Endothelial cell of umbilical vein (primary cell): ENCODE measurements at regions not wholly inside any gene's neighbourhood (a gene's known extent, or its start where the extent isn't known, plus 50 kb on each side); places are given as distances from the start of the nearest gene placed in this dataset.

ENCODE experiments used
- BruUV-seq: library from RNA; stranded (reverse); fragments of 400-500 nt; replicated peaks from 2 replicates; lab custom pipeline; 2021; lab: Mats Ljungman, UMichigan
- CTCF ChIA-PET: fragments of 300-600, 350-600 bp; sonication (Branson Sonifier 250); formaldehyde crosslinking; loops from one replicate; lab custom pipeline; 2021; ENCODE audit warnings: antibody characterized with exemption, inconsistent platforms; lab: Charles Lee
- POLR2A ChIA-PET: fragments of 300-600, 350-600 bp; sonication (Branson Sonifier 250); formaldehyde crosslinking; loops from one replicate; lab custom pipeline; 2021; ENCODE audit warnings: antibody characterized with exemption, inconsistent platforms; lab: Charles Lee
- DNase-seq: peaks from one replicate; pipeline ENCODE4 v3.0.0-alpha.2; 2011; ENCODE audit warnings: low read depth, low spot score
- FAIRE-seq: peaks from 2 replicates; lab custom pipeline; 2011; peaks lifted over from hg19 to GRCh38; lab: Jason Lieb, UNC
- H2AFZ ChIP-seq: 2 replicates; pipeline ENCODE4 v1.6.0; 2012; ENCODE audit warnings: low read depth, low read length, control low read depth, inconsistent platforms
- H3K27ac ChIP-seq: 2 replicates; pipeline ENCODE4 v1.5.1; 2011; ENCODE audit warnings: low read depth, mild to moderate bottlenecking, control low read depth, low read length, moderate library complexity; ENCODE audit not compliant: insufficient read depth
- H3K27me3 ChIP-seq, 2 experiments: 2 replicates each; pipeline versions ENCODE4 v1.6.0 to v1.6.1; 2011; ENCODE audit warnings: low read length in 2 of 2, mixed read lengths in 1 of 2; ENCODE audit not compliant: control insufficient read depth in 2 of 2, insufficient read depth in 2 of 2
- H3K36me3 ChIP-seq, 2 experiments: 2 replicates in 1 of 2; 3 replicates in 1 of 2; pipeline ENCODE4 v1.5.1; 2011; ENCODE audit warnings: low read length in 2 of 2, mild to moderate bottlenecking in 1 of 2, moderate library complexity in 1 of 2; ENCODE audit not compliant: control insufficient read depth in 2 of 2, insufficient read depth in 2 of 2; ENCODE audit errors: extremely low read depth in 1 of 2
- H3K4me1 ChIP-seq: 3 replicates; pipeline ENCODE4 v1.5.1; 2011; ENCODE audit warnings: mild to moderate bottlenecking, low read length; ENCODE audit not compliant: control insufficient read depth, insufficient read depth; ENCODE audit errors: extremely low read depth
- H3K4me2 ChIP-seq: 2 replicates; pipeline ENCODE4 v1.6.1; 2011; ENCODE audit warnings: low read length, control low read depth, mixed read lengths; ENCODE audit not compliant: insufficient read depth
- H3K4me3 ChIP-seq, 3 experiments: fragments of 200-600 bp in 1 of 3; sonication (generic), shearing (Covaris generic) in 1 of 3; replicated peaks in 1 of 3; 2 replicates each; pipeline ENCODE4 v1.5.1; 2011 to 2016; ENCODE audit warnings: control low read depth in 3 of 3, low read length in 3 of 3, mild to moderate bottlenecking in 2 of 3, inconsistent platforms in 1 of 3, low read depth in 1 of 3, moderate library complexity in 1 of 3; ENCODE audit not compliant: insufficient read depth in 1 of 3
- H3K79me2 ChIP-seq: 2 replicates; pipeline ENCODE4 v1.6.0; 2012; ENCODE audit warnings: low read length, inconsistent platforms; ENCODE audit not compliant: control insufficient read depth, insufficient read depth
- H3K9ac ChIP-seq: replicated peaks from 2 replicates; pipeline ENCODE3; 2011; ENCODE audit warnings: low read length, control low read depth; ENCODE audit not compliant: insufficient read depth; ENCODE audit errors: extremely low read depth
- H3K9me1 ChIP-seq: replicated peaks from 3 replicates; pipeline ENCODE4 v1.6.0; 2011; ENCODE audit warnings: mild to moderate bottlenecking, low read length; ENCODE audit not compliant: control insufficient read depth, insufficient read depth; ENCODE audit errors: extremely low read depth
- H3K9me3 ChIP-seq: replicated peaks from 2 replicates; pipeline ENCODE4 v1.5.1; 2012; ENCODE audit warnings: low read length, inconsistent platforms; ENCODE audit not compliant: control insufficient read depth, insufficient read depth
- H4K20me1 ChIP-seq: replicated peaks from 2 replicates; pipeline ENCODE3; 2011; ENCODE audit warnings: mild to moderate bottlenecking, low read length; ENCODE audit not compliant: control insufficient read depth, insufficient read depth; ENCODE audit errors: extremely low read depth
- CTCF ChIP-seq, 2 donors: IDR thresholded peaks; 1 replicate in 1 of 2; 2 replicates in 1 of 2; pipeline ENCODE4 v1.5.1; 2011; ENCODE audit warnings: low read length in 2 of 2, mild to moderate bottlenecking in 2 of 2, moderate library complexity in 2 of 2, control low read depth in 1 of 2, inconsistent platforms in 1 of 2, low read depth in 1 of 2; ENCODE audit not compliant: insufficient read depth in 1 of 2; ENCODE audit errors: extremely low read depth in 1 of 2
- EZH2 ChIP-seq: IDR thresholded peaks from 2 replicates; pipeline ENCODE4 v1.6.1; 2012; ENCODE audit warnings: borderline replicate concordance, low read depth, mild to moderate bottlenecking, moderate library complexity, low read length, inconsistent platforms; ENCODE audit not compliant: severe bottlenecking
- FOS ChIP-seq: IDR thresholded peaks from 2 replicates; pipeline ENCODE4 v1.6.1; 2011; ENCODE audit warnings: mild to moderate bottlenecking, low read length, moderate library complexity, borderline replicate concordance; ENCODE audit not compliant: insufficient read depth
- GATA2 ChIP-seq: IDR thresholded peaks from 2 replicates; pipeline ENCODE4 v1.7.0; 2011; ENCODE audit warnings: low read depth, mild to moderate bottlenecking, moderate library complexity, mixed read lengths, low read length; ENCODE audit not compliant: insufficient read length, insufficient read depth
- JUN ChIP-seq: IDR thresholded peaks from 2 replicates; pipeline ENCODE4 v1.6.1; 2011; ENCODE audit warnings: borderline replicate concordance, low read depth; ENCODE audit not compliant: insufficient read length, insufficient read depth
- MAX ChIP-seq: IDR thresholded peaks from 2 replicates; pipeline ENCODE4 v1.6.1; 2011; ENCODE audit not compliant: insufficient read depth, insufficient read length
- MYC ChIP-seq: IDR thresholded peaks from one replicate; pipeline ENCODE4 v1.6.1; 2011; ENCODE audit warnings: mild to moderate bottlenecking, low read depth, low read length
- POLR2A ChIP-seq: IDR thresholded peaks from 2 replicates; pipeline ENCODE4 v1.6.1; 2012; ENCODE audit warnings: low read depth, mild to moderate bottlenecking, control low read depth, low read length
- POLR2AphosphoS5 ChIP-seq: IDR thresholded peaks from 2 replicates; pipeline ENCODE4 v1.6.1; 2012; ENCODE audit warnings: low read depth, mild to moderate bottlenecking, control low read depth, low read length, moderate library complexity; ENCODE audit not compliant: insufficient read depth
- dilution Hi-C: fragments of 300-500 bp; cut with MboI; formaldehyde crosslinking; loops from one replicate; pipeline ENCODE4 v1.15.0; 2019; ENCODE audit warnings: low sequenced_read_pairs; ENCODE audit not compliant: extremely low pct_ligation_motif_present
- intact Hi-C: fragments of 100-400 bp; cut with micrococcal nuclease; formaldehyde crosslinking; loops from one replicate; pipeline ENCODE4 v1.10.0; 2022

GRCh38 chr4:11894221-11894620 is 465.5 kb upstream of the HS3ST1 start:
- Histone ChIP-seq H3K9me3 (no peaks in the 10 kb centered on the region), H3K36me3 (no peaks in the 10 kb centered on the region), H3K27me3 (no peaks in the 10 kb centered on the region), H4K20me1 (no peaks in the 10 kb centered on the region), H3K9me1 (no peaks in the 10 kb centered on the region), H3K27ac (no peak overlapping the region), H3K79me2 (no peaks in the 10 kb centered on the region), H3K4me3 (no peak overlapping the region), H3K4me2 (no peak overlapping the region), H3K4me1 (no peaks in the 10 kb centered on the region), H2AFZ (no peak overlapping the region), H3K9ac (no peak overlapping the region)
- DNase-seq (no peak), FAIRE-seq (no peak)
- BruUV-seq = no TSS peak
- ChIA-PET POLR2A (interaction anchor here (0.5 kb wide), 1 partner anchor 69 kb away, joined by 8 read pairs; no protein-coding TSS in a partner anchor), CTCF (interaction anchor here (0.7 to 2.3 kb wide), 4 partner anchors 10 to 128 kb away, joined by 3 to 14 read pairs (median 3); no protein-coding TSS in a partner anchor)
- no peak for TF ChIP-seq POLR2A
- no peak for TF ChIP-seq FOS
- TF ChIP-seq MAX = no peak
- TF ChIP-seq POLR2AphosphoS5 = no peak
- dilution Hi-C loops = no loop called here
- intact Hi-C loops = no loop called here

- DNase-seq (peak; percentile 51), FAIRE-seq (no peak)
- H4K20me1 ChIP-seq = no peaks in the 10 kb centered on the region
- H3K27ac ChIP-seq = no peak overlapping the region
- no peak overlapping the region for H3K9ac ChIP-seq
- ChIA-PET CTCF (interaction anchor here (1.0 kb wide), 1 partner anchor 65 kb away, joined by 3 read pairs; no protein-coding TSS in a partner anchor), POLR2A (no interaction called here)
- dilution Hi-C loops (no loop called here), intact Hi-C loops (no loop called here)
- no peaks in the 10 kb centered on the region for H3K79me2 ChIP-seq
- BruUV-seq = no TSS peak
- H3K27me3 ChIP-seq = no peaks in the 10 kb centered on the region
- H3K4me2 ChIP-seq = no peak overlapping the region
- H3K9me3 ChIP-seq = no peaks in the 10 kb centered on the region
- no peaks in the 10 kb centered on the region for H3K4me1 ChIP-seq
- H2AFZ ChIP-seq = no peak overlapping the region
- no peaks in the 10 kb centered on the region for H3K9me1 ChIP-seq
- no peaks in the 10 kb centered on the region for H3K36me3 ChIP-seq
- no peak overlapping the region for H3K4me3 ChIP-seq
- TF ChIP-seq JUN (no peak), FOS (no peak), POLR2AphosphoS5 (no peak), POLR2A (no peak), EZH2 (no peak), GATA2 (no peak), MYC (no peak), MAX (no peak), CTCF (IDR thresholded peaks at IDR 0.05; ENCODE audit: extremely low read depth in 1 of 2, insufficient read depth in 1 of 2, low read depth in 1 of 2, low read length in 2 of 2) (no peak)
Observed at GRCh38 chr4:11889099-11889498, 460.4 kb upstream of the HS3ST1 start.
